ENCODE measurements at regions not wholly inside any gene's neighbourhood (a gene's known extent, or its start where the extent isn't known, plus 50 kb on each side); places are given as distances from the start of the nearest gene placed in this dataset.
"Not testable (repeated sequence)": the region's sequence is repeated elsewhere in the genome, so short reads cannot be mapped to it uniquely, and the experiment has no call there.

- no peak for DNase-seq
Observed at GRCh38 chr22:26769663-26770062, 112.3 kb downstream of the MIAT start.

GRCh38 chr22:26770624-26771023 is 113.2 kb downstream of the MIAT start:
- DNase-seq: no peak

GRCh38 chr22:26773054-26773453 is 115.7 kb downstream of the MIAT start:
- not testable (repeated sequence) for DNase-seq

GRCh38 chr22:26775394-26775793 is 118.0 kb downstream of the MIAT start:
- DNase-seq: no peak

- DNase-seq: no peak
Observed at GRCh38 chr22:26777156-26777801, 119.9 kb downstream of the MIAT start.

GRCh38 chr22:26778372-26778771 is 121.0 kb downstream of the MIAT start:
- no peak for DNase-seq

- no peak for DNase-seq
Observed at GRCh38 chr22:26779108-26779507, 121.7 kb downstream of the MIAT start.

- DNase-seq: no peak
Observed at GRCh38 chr22:26779929-26780328, 122.5 kb downstream of the MIAT start.

GRCh38 chr22:26780521-26780920 is 123.1 kb downstream of the MIAT start:
- DNase-seq: no peak

GRCh38 chr22:26781062-26781461 is 123.7 kb downstream of the MIAT start:
- no peak for DNase-seq

- DNase-seq: peak; percentile 82
Observed at GRCh38 chr22:26781596-26781995, 124.2 kb downstream of the MIAT start.

- DNase-seq: no peak
Observed at GRCh38 chr22:26783885-26784284, 126.5 kb downstream of the MIAT start.

- DNase-seq: no peak
Observed at GRCh38 chr22:26784772-26785171, 127.4 kb downstream of the MIAT start.

GRCh38 chr22:26785932-26786331 is 128.5 kb downstream of the MIAT start:
- DNase-seq: no peak

- DNase-seq: no peak
Observed at GRCh38 chr22:26786398-26786797, 129.0 kb downstream of the MIAT start.

GRCh38 chr22:26789951-26790350 is 132.6 kb downstream of the MIAT start:
- no peak for DNase-seq

- DNase-seq: no peak
Observed at GRCh38 chr22:26792522-26792921, 135.1 kb downstream of the MIAT start.

GRCh38 chr22:26796785-26797184 is 139.4 kb downstream of the MIAT start:
- DNase-seq: no peak

GRCh38 chr22:26797910-26798309 is 140.5 kb downstream of the MIAT start:
- DNase-seq: no peak

- no peak for DNase-seq
Observed at GRCh38 chr22:26798462-26799065, 141.2 kb downstream of the MIAT start.

- DNase-seq: no peak
Observed at GRCh38 chr22:26800858-26801257, 143.5 kb downstream of the MIAT start.

- DNase-seq: no peak
Observed at GRCh38 chr22:26801449-26801848, 144.1 kb downstream of the MIAT start.

GRCh38 chr22:26804315-26804714 is 146.9 kb downstream of the MIAT start:
- DNase-seq: no peak

GRCh38 chr22:26804911-26805539 is 147.6 kb downstream of the MIAT start:
- peak; percentile 63 for DNase-seq

Data from eye (tissue), 1 donor.